Naive thymus-derived CD8-positive, alpha-beta T cell (primary cell): ENCODE measurements at regions not wholly inside any gene's neighbourhood (a gene's known extent, or its start where the extent isn't known, plus 50 kb on each side); places are given as distances from the start of the nearest gene placed in this dataset.
"Not testable (repeated sequence)": the region's sequence is repeated elsewhere in the genome, so short reads cannot be mapped to it uniquely, and the experiment has no call there.

Experiments
- ATAC-seq, 2 donors: fragments of 150-1000 bp; cut with Tn5 transposase in 1 of 2; sonication (Bioruptor Pico), chemical (Tn5 transposase) in 1 of 2; 1 replicate in 1 of 2; 2 replicates in 1 of 2; pipeline ENCODE4 v1.10.0; 2021; ENCODE audit warnings: mild to moderate bottlenecking in 2 of 2, moderate library complexity in 2 of 2
- POLR2A ChIA-PET: fragments of 350-600 bp; sonication (Branson Sonifier 250); formaldehyde crosslinking; loops from one replicate; lab custom pipeline; 2021; ENCODE audit warnings: antibody characterized with exemption; lab: Charles Lee
- DNase-seq, 10 donors: peaks; one replicate each; pipeline versions ENCODE4 v3.0.0 to v3.0.0-alpha.2; 2020 to 2022
- H3K27ac Mint-ChIP-seq, 10 donors: one replicate each; pipeline ENCODE4 v1.8.0; 2020 to 2022; ENCODE audit warnings: mild to moderate bottlenecking in 10 of 10, mixed read lengths in 10 of 10, moderate library complexity in 4 of 10, inconsistent platforms in 1 of 10
- H3K27me3 Mint-ChIP-seq, 5 donors: one replicate each; pipeline ENCODE4 v1.8.0; 2021 to 2022; ENCODE audit warnings: mixed read lengths in 5 of 5
- H3K36me3 Mint-ChIP-seq, 3 donors: one replicate each; pipeline ENCODE4 v1.8.0; 2020 to 2022; ENCODE audit warnings: mixed read lengths in 3 of 3, mild to moderate bottlenecking in 2 of 3, inconsistent platforms in 1 of 3
- H3K4me1 Mint-ChIP-seq, 4 donors: one replicate each; pipeline ENCODE4 v1.8.0; 2021 to 2022; ENCODE audit warnings: mixed read lengths in 4 of 4
- H3K4me3 Mint-ChIP-seq, 10 donors: one replicate each; pipeline ENCODE4 v1.8.0; 2020 to 2022; ENCODE audit warnings: mild to moderate bottlenecking in 10 of 10, mixed read lengths in 10 of 10, moderate library complexity in 6 of 10, inconsistent platforms in 1 of 10
- H3K9me3 Mint-ChIP-seq, 9 donors: one replicate each; pipeline ENCODE4 v1.8.0; 2020 to 2022; ENCODE audit warnings: mixed read lengths in 9 of 9, mild to moderate bottlenecking in 3 of 9, inconsistent platforms in 1 of 9, moderate library complexity in 1 of 9

DNA sequence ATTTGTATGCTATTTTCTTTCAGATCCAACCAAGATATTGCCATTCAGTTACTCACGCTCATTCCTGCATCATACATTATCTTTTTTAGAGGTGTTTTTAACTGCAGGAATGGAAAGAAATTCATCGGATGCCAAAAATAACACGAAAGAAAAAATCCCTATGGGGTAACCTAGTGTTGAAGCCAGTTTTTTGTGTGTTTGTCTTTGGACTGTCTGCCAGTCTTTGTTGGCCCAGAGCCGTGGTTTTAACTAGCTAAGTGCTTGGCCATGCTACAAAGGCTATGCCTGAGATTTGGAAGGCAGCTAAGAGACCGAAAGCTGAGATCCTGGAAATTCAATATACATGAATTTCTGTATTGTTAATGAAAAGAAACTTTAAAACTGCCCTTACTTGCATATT, 309.8 kb upstream of the CNTN5 start:
- H3K9me3 Mint-ChIP-seq = peaks cover 3 to 41% (median 28%) of the 10 kb centered on the region in 9 donors
- H3K27ac Mint-ChIP-seq = no peak overlapping the region
- no peaks in the 10 kb centered on the region for H3K36me3 Mint-ChIP-seq
- H3K4me1 Mint-ChIP-seq = no peaks in the 10 kb centered on the region
- POLR2A ChIA-PET = no interaction called here
- DNase-seq = no peak
- no peak for ATAC-seq
- H3K4me3 Mint-ChIP-seq = no peak overlapping the region
- no peaks in the 10 kb centered on the region for H3K27me3 Mint-ChIP-seq

DNA sequence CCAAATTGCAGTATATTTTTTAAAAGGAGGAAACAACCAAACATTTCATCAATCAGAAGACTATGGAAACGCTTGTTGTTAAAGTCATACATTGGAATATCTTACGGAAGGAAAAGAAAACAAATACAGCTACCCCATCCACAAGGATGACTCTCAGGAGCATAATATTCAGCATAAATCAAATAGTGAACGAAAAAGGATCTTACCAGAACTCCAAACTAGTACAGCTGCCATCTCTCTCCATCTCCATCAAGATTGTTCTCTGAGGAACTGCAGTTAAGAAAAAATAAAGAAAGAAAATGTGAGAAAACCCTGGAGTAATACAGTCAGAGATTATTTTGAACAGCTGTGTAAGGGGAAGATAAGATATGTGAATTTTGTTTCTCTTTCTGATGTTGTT, 299.8 kb upstream of the CNTN5 start:
- Mint-ChIP-seq H3K4me3 (no peak overlapping the region), H3K4me1 (no peaks in the 10 kb centered on the region), H3K9me3 (peaks cover 3 to 36% (median 8%) of the 10 kb centered on the region in 9 donors), H3K27me3 (no peaks in the 10 kb centered on the region), H3K36me3 (no peaks in the 10 kb centered on the region), H3K27ac (no peak overlapping the region)
- POLR2A ChIA-PET = no interaction called here
- no peak for ATAC-seq
- no peak for DNase-seq

DNA sequence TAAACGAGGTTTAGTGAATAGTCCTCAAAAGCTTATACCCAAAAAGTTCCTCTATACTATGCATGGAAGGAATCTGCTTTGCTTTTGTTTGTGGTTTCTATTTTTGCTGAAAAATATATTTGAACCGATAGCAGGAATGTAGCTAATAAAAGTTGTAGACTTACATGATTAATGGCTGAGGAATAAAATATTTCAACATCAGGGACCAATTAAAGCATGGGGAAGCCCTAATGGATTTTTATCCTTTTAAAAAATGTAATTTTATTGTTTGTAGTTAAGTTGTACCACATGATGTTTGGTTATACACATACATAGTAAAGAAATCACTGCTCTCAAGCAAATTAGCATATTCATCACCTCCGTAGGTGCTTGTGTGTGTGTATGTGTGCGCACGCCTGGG, 295.3 kb upstream of the CNTN5 start:
- H3K27me3 Mint-ChIP-seq = no peaks in the 10 kb centered on the region
- ATAC-seq (no peak), DNase-seq (no peak)
- H3K9me3 Mint-ChIP-seq = peaks cover 0 to 19% (median 7%) of the 10 kb centered on the region in 9 donors
- POLR2A ChIA-PET = no interaction called here
- H3K27ac Mint-ChIP-seq = no peak overlapping the region
- H3K36me3 Mint-ChIP-seq = no peaks in the 10 kb centered on the region
- H3K4me3 Mint-ChIP-seq = no peak overlapping the region
- no peaks in the 10 kb centered on the region for H3K4me1 Mint-ChIP-seq

DNA sequence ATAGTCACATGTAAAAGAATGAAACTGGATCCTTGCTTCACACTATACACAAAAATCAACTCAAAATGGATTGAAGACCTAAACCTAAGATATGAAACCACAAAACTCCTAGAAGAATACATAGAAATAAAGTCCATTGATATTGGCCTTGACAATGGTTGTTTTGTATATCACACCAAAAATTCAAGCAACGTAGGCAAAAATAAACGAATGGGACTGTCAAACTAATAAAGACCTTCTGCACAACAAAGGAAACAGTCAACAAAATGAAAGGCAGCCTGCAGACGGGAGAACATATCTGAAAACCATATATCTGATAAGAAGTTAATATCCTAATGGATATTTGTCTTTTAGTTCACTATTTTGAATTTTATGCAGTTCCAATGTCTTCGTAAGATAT, 292.3 kb upstream of the CNTN5 start:
- Mint-ChIP-seq H3K27me3 (no peaks in the 10 kb centered on the region), H3K36me3 (no peaks in the 10 kb centered on the region), H3K27ac (no peak overlapping the region), H3K4me1 (no peaks in the 10 kb centered on the region), H3K9me3 (peaks cover 0 to 16% (median 6%) of the 10 kb centered on the region in 9 donors), H3K4me3 (no peak overlapping the region)
- DNase-seq = no peak
- ATAC-seq = no peak
- POLR2A ChIA-PET = no interaction called here

DNA sequence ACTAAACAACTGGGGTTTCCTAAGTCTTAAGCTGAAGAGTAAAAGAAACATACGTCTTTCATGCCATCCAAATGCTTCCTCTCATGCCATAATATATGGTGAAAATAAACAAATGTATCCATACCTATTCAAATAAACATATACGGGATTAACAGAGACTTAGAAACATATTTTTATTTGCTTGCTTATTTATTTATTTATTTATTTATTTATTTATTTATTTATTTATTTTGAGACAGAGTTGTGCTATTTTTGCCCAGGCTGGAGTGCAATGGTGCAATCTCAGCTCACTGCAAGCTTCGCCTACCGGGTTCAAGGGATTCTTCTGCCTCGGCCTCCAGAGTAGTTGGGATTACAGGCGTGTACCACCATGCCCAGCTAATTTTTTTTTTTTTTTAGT, 291.6 kb upstream of the CNTN5 start:
- no peaks in the 10 kb centered on the region for H3K27me3 Mint-ChIP-seq
- ATAC-seq (no peak), DNase-seq (no peak)
- H3K27ac Mint-ChIP-seq = no peak overlapping the region
- POLR2A ChIA-PET = no interaction called here
- no peaks in the 10 kb centered on the region for H3K4me1 Mint-ChIP-seq
- H3K36me3 Mint-ChIP-seq = no peaks in the 10 kb centered on the region
- H3K9me3 Mint-ChIP-seq = peaks cover 0 to 20% (median 6%) of the 10 kb centered on the region in 9 donors
- no peak overlapping the region for H3K4me3 Mint-ChIP-seq

DNA sequence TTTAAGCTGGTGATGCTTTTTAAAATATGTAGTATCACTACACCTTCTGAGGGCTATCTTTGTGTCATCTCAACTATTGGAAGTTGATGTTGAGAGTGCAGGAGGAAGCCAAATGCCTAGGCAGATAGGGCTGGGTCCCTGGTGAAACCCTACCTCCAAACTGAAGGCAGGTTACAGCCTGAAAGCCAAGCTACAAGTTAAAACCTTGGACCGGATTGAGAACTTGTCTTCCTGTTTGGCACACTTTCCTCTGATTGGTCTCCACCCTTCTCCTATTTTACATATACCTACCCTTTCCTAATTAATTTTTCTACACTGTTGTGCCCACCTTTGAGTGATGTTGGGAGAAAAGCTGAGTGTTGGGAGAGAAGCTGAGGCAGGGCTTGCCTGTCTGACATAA, 287.8 kb upstream of the CNTN5 start:
- no peaks in the 10 kb centered on the region for H3K36me3 Mint-ChIP-seq

DNA sequence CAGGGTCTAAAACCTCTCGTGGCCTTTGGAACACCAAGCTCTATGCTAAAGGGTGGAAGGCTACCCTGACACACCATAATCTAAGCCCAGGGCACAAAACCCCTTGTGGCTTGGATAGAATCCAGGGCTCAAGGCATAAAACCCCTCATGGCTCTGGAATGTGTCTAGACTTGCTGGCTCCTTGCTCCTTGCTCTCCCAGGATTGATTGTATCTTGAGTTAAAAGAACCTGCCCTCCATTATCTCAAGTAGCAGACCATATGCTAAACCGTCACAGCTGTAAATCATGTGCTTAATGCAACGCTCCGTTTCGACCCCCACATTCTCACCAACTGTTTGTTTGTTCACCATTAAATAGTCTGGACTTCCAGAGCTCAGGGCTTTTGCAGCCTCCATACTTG, 287.4 kb upstream of the CNTN5 start:
- H3K36me3 Mint-ChIP-seq, POLR2A ChIA-PET, H3K27me3 Mint-ChIP-seq, DNase-seq, ATAC-seq, H3K4me3 Mint-ChIP-seq, H3K27ac Mint-ChIP-seq, H3K4me1 Mint-ChIP-seq: not testable (repeated sequence)
- peaks cover 0 to 23% (median 10%) of the 10 kb centered on the region in 9 donors for H3K9me3 Mint-ChIP-seq

More for the DNA sequence above, 287.8 kb upstream of the CNTN5 start:
- Mint-ChIP-seq H3K4me3 (no peak overlapping the region), H3K9me3 (peaks cover 0 to 28% (median 10%) of the 10 kb centered on the region in 9 donors), H3K27ac (no peak overlapping the region), H3K27me3 (no peaks in the 10 kb centered on the region), H3K4me1 (no peaks in the 10 kb centered on the region)
- POLR2A ChIA-PET = no interaction called here
- DNase-seq (no peak), ATAC-seq (no peak)

DNA sequence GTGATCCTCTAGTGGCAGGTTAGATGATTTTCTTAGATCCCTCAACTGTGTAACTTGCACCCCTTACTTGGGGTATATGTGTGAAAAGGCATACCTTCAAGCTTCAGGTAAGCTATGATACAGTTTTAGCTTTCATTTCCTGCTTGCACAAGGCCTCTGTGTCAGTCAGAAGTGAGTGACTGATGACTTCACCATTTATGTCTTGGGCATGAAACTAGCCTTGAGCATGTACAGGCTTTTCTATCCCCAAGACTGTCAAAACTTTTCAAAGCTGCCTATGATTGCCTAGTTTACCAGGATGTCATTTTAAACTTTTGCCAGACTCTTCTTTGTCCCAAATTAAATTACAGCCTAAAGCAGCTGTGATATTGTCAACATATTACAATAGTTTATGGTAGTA, 286.1 kb upstream of the CNTN5 start:
- no peaks in the 10 kb centered on the region for H3K4me1 Mint-ChIP-seq
- no peak overlapping the region for H3K4me3 Mint-ChIP-seq
- H3K9me3 Mint-ChIP-seq = peaks cover 2 to 22% (median 10%) of the 10 kb centered on the region in 9 donors
- ATAC-seq = no peak
- POLR2A ChIA-PET = no interaction called here
- H3K27ac Mint-ChIP-seq = no peak overlapping the region
- DNase-seq = no peak
- H3K36me3 Mint-ChIP-seq = no peaks in the 10 kb centered on the region
- H3K27me3 Mint-ChIP-seq = no peaks in the 10 kb centered on the region

DNA sequence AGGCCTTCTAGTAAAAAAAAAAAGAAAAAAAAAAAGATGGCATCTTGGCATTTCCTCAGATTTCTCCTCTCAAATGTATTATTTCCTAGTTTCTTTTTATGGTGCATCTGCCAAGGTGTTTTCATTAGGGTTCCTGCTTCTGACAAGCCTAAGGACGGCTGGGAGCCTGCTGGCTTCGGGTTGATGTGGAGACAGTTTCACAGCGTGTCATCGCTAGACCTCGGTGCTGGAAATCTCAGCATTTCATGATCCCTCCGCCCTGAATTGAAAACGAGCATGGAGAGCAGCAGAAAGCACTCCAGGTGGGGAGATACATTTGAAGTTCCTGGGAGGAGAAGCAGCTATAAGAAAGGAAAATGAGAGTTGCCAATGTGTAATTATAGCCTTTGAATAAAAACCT, 283.9 kb upstream of the CNTN5 start:
- no peaks in the 10 kb centered on the region for H3K36me3 Mint-ChIP-seq
- DNase-seq = no peak
- H3K27me3 Mint-ChIP-seq = no peaks in the 10 kb centered on the region
- no peak overlapping the region for H3K4me3 Mint-ChIP-seq
- peaks cover 2 to 22% (median 10%) of the 10 kb centered on the region in 9 donors for H3K9me3 Mint-ChIP-seq
- POLR2A ChIA-PET = no interaction called here
- no peak overlapping the region for H3K27ac Mint-ChIP-seq
- H3K4me1 Mint-ChIP-seq = no peaks in the 10 kb centered on the region
- ATAC-seq = no peak

DNA sequence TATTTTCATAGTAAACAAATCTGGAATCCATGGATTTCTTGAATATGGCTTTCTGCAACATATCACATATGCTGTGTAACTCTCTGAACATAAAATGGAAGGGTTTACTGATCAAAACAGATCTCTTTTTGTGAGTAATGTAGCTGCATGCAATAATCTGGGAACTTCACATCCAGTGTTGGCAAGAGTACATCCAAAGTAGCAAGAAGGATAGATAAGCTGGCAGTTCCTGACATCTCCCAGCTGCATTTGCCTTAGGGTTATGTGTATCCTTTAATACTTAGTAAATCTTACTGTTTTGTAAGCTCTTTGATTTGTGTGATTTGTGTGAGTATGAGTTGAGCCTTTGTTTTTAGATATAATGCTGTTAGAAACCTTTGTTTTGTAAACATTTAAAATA, 280.4 kb upstream of the CNTN5 start:
- ATAC-seq (no peak), DNase-seq (no peak)
- Mint-ChIP-seq H3K36me3 (no peaks in the 10 kb centered on the region), H3K4me3 (no peak overlapping the region), H3K4me1 (no peaks in the 10 kb centered on the region), H3K9me3 (peaks cover 0 to 14% (median 10%) of the 10 kb centered on the region in 9 donors), H3K27me3 (no peaks in the 10 kb centered on the region), H3K27ac (no peak overlapping the region)
- POLR2A ChIA-PET = no interaction called here

DNA sequence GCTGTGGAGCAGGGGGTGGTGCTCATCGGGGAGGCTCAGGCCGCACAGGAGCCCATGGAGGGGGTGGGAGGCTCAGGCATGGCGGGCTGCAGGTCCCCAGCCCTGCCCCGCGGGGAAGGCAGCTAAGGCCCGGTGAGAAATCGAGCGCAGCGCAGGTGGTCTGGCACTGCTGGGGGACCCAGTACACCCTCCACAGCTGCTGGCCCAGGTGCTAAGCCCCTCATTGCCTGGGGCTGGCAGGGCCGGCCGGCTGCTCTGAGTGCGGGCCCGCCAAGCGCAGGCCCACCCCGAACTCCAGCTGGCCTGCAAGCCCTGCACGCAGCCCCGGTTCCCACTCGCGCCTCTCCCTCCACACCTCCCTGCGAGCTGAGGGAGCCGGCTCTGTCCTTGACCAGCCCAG, 257.3 kb upstream of the CNTN5 start:
- H3K27me3 Mint-ChIP-seq, H3K4me1 Mint-ChIP-seq, ATAC-seq, H3K4me3 Mint-ChIP-seq, H3K27ac Mint-ChIP-seq, H3K36me3 Mint-ChIP-seq, POLR2A ChIA-PET: not testable (repeated sequence)
- DNase-seq = peak in 1 of 10 donors; percentile 8
- H3K9me3 Mint-ChIP-seq = peaks cover 0 to 42% (median 8%) of the 10 kb centered on the region in 9 donors

DNA sequence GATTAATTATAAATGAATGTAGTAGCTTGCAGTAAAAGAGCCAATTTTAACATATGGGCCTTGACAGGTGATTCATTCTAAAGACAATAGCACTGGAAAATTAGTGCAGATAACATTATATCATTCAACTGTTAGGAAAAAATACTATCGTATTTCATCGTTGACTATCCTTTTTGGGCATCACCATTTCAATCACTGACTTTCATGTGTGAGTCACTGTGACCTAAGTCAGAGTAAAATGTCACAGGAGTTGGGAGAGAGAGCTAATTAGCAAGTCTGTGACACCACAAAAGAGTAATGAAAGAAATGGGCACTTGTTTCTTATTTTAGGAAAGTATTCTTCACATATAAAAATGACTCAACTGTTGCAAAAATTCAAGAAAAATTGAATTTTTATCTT, 253.8 kb upstream of the CNTN5 start:
- H3K36me3 Mint-ChIP-seq = peaks cover 0 to 4% (median 0%) of the 10 kb centered on the region in 3 donors
- H3K27me3 Mint-ChIP-seq = no peaks in the 10 kb centered on the region
- POLR2A ChIA-PET = no interaction called here
- peaks cover 0 to 31% (median 6%) of the 10 kb centered on the region in 9 donors for H3K9me3 Mint-ChIP-seq
- no peak overlapping the region for H3K27ac Mint-ChIP-seq
- DNase-seq = no peak
- no peak overlapping the region for H3K4me3 Mint-ChIP-seq
- H3K4me1 Mint-ChIP-seq = no peaks in the 10 kb centered on the region
- ATAC-seq = no peak

DNA sequence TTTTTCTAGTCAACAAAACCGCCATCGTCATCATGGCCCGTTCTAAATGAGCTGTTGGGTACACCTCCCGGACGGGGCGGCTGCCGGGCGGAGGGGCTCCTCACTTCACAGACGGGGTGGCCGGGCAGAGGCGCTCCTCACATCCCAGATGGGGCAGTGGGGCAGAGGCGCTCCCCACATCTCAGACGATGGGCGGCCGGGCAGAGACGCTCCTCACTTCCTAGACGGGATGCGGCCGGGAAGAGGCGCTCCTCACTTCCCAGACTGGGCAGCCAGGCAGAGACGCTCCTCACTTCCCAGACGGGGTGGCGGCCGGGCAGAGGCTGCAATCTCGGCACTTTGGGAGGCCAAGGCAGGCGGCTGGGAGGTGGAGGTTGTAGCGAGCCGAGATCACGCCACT, 250.7 kb upstream of the CNTN5 start:
- ATAC-seq, DNase-seq, H3K27ac Mint-ChIP-seq, POLR2A ChIA-PET, H3K4me3 Mint-ChIP-seq, H3K4me1 Mint-ChIP-seq, H3K36me3 Mint-ChIP-seq, H3K27me3 Mint-ChIP-seq: not testable (repeated sequence)
- H3K9me3 Mint-ChIP-seq = peaks cover 0 to 23% (median 12%) of the 10 kb centered on the region in 9 donors

DNA sequence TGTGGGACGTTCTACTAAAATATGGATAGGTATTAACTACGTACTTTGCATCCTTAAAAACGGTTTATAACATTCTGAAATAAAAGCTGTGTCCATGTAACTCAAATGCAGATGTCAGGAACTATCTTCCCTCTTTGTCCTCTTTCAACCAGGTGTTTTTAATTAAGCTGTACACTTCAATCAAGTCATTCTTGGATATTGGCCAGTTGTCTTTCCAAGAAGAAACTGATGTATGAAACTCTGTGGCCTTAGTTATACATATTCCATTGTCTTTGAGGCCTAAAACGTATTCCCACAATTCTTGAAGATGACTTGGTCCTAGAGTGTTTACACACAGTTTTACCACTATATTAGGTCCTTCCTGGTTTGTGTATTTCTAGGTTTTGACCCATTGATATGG, 249.0 kb upstream of the CNTN5 start:
- Mint-ChIP-seq H3K27ac (no peak overlapping the region), H3K4me1 (no peaks in the 10 kb centered on the region), H3K36me3 (peaks cover 0 to 4% (median 0%) of the 10 kb centered on the region in 3 donors), H3K4me3 (no peak overlapping the region), H3K27me3 (no peaks in the 10 kb centered on the region), H3K9me3 (peaks cover 0 to 26% (median 12%) of the 10 kb centered on the region in 9 donors)
- no peak for DNase-seq
- POLR2A ChIA-PET = no interaction called here
- ATAC-seq = no peak
